Prostate gland (tissue), 2 donors: ENCODE measurements at regions not wholly inside any gene's neighbourhood (a gene's known extent, or its start where the extent isn't known, plus 50 kb on each side); places are given as distances from the start of the nearest gene placed in this dataset.

Experiments used
- DNase-seq: peaks from one replicate; pipeline ENCODE4 v3.0.0-alpha.2; 2019; ENCODE audit warnings: low spot score
- H3K27ac ChIP-seq, 2 donors: fragments of 200-600 bp; sonication (generic); 2 replicates each; pipeline ENCODE4 v1.5.1; 2017 to 2019
- H3K27me3 ChIP-seq: fragments of 200-600 bp; sonication (generic); replicated peaks from 2 replicates; pipeline ENCODE4 v1.5.1; 2019; ENCODE audit not compliant: insufficient read depth
- H3K36me3 ChIP-seq, 2 donors: fragments of 200-600 bp; sonication (generic); 1 replicate in 1 of 2; 2 replicates in 1 of 2; pipeline versions ENCODE4 v1.5.1 to v1.8.1; 2017 to 2019
- H3K4me1 ChIP-seq: fragments of 200-600 bp; sonication (generic); replicated peaks from 2 replicates; pipeline ENCODE4 v1.5.1; 2019
- H3K4me3 ChIP-seq, 2 donors: fragments of 200-600 bp; sonication (generic); 2 replicates each; pipeline ENCODE4 v1.5.1; 2017 to 2019
- H3K9me3 ChIP-seq: fragments of 200-600 bp; sonication (generic); 2 replicates; pipeline ENCODE4 v1.5.1; 2017
- POLR2A ChIP-seq: fragments of 450-650 bp; IDR thresholded peaks from one replicate; pipeline ENCODE4 v1.6.1; 2016; ENCODE audit warnings: antibody characterized with exemption, mild to moderate bottlenecking
- POLR2AphosphoS5 ChIP-seq: sonication (generic); formaldehyde crosslinking; IDR thresholded peaks from one replicate; pipeline ENCODE4 v1.6.1; 2017; ENCODE audit warnings: antibody characterized with exemption
- WGBS: methylation state at CpG from one replicate; pipeline ENCODE4 v1.1.5; 2018; 5-methylcytosine and 5-hydroxymethylcytosine counted together
- intact Hi-C: fragments of 100-400 bp; cut with DNase I; formaldehyde crosslinking; loops from one replicate; pipeline ENCODE4 v1.14.2; 2022
- TF ChIP-seq, protein P1 (sequence below), 4 experiments: fragments of 200-600 bp in 2 of 4; fragments of 450-650 bp in 2 of 4; sonication (generic) in 2 of 4; IDR thresholded peaks; 1 replicate in 3 of 4; 2 replicates in 1 of 4; pipeline ENCODE4 v1.5.1; 2016 to 2019; ENCODE audit warnings: antibody characterized with exemption in 4 of 4, mild to moderate bottlenecking in 2 of 4, moderate library complexity in 2 of 4

DNA sequence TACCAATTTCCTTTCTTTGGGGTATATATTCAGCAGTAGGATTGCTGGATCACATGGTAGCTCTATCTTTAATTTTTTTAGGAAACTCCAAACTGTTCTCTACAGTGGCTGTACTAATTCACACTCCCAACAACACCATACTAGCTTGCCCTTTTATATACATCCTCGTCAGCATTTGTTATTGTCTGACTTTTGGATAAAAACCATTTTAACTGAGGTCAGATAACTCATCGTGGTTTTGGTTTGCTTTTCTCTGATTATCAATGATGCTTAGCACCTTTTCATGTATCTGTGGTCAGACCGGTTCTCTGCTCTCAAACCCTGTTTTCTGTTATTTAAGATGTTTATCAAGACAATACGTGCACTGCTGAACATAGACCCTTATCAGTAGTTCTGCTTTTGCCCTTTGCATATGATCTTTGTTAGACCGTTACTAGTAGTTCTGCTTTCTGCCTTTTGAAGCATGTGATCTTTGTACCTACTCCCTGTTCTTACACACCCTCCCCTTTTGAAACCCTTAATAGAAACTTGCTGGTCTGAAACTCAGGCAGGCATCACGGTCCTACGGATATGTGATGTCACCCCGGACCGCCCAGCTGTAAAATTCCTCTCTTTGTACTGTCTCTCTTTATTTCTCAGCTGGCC lies 474.3 kb downstream of the RSL24D1 start:
- H3K27me3 ChIP-seq = no peaks in the 10 kb centered on the region
- no peaks in the 10 kb centered on the region for H3K9me3 ChIP-seq
- no peaks in the 10 kb centered on the region for H3K4me1 ChIP-seq
- TF ChIP-seq POLR2AphosphoS5 (no peak), POLR2A (no peak)
- TF ChIP-seq, protein P1, sequence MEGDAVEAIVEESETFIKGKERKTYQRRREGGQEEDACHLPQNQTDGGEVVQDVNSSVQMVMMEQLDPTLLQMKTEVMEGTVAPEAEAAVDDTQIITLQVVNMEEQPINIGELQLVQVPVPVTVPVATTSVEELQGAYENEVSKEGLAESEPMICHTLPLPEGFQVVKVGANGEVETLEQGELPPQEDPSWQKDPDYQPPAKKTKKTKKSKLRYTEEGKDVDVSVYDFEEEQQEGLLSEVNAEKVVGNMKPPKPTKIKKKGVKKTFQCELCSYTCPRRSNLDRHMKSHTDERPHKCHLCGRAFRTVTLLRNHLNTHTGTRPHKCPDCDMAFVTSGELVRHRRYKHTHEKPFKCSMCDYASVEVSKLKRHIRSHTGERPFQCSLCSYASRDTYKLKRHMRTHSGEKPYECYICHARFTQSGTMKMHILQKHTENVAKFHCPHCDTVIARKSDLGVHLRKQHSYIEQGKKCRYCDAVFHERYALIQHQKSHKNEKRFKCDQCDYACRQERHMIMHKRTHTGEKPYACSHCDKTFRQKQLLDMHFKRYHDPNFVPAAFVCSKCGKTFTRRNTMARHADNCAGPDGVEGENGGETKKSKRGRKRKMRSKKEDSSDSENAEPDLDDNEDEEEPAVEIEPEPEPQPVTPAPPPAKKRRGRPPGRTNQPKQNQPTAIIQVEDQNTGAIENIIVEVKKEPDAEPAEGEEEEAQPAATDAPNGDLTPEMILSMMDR (IDR thresholded peaks at IDR 0.05) = no peak
- no peak for DNase-seq
- no peaks in the 10 kb centered on the region for H3K36me3 ChIP-seq
- H3K4me3 ChIP-seq = no peak overlapping the region
- intact Hi-C loops = no loop called here
- 91% methylated on average over 9 of the region's 9 CpGs for WGBS
- no peak overlapping the region for H3K27ac ChIP-seq

DNA sequence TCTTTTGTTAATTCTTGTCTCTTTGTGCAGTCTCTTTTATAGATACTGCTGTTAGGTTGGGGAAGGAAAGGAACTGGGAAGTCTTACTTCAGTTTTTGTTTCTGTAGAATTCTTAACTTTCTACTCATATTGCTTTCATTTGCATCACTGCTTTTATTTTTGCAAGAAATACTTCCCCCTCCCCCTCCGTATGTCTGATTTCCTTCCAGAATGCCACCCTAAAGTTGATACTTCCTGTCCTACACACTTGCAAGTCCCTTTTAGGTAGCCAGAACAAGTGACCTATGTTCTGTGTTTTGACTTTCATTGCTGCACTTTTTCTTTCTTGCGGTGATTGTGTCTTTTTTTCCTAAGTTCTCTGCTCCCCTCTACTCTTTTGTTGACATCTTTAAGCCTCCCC lies 477.4 kb downstream of the RSL24D1 start:
- DNase-seq = no peak
- TF ChIP-seq POLR2AphosphoS5 (no peak), POLR2A (no peak)
- TF ChIP-seq, protein P1 (IDR thresholded peaks at IDR 0.05) = no peak
- no peaks in the 10 kb centered on the region for H3K4me1 ChIP-seq
- H3K27me3 ChIP-seq = no peaks in the 10 kb centered on the region
- H3K9me3 ChIP-seq = no peaks in the 10 kb centered on the region
- intact Hi-C loops = no loop called here
- H3K4me3 ChIP-seq = no peak overlapping the region
- WGBS = 85% methylated on average over 2 of the region's 2 CpGs
- no peak overlapping the region for H3K27ac ChIP-seq
- no peaks in the 10 kb centered on the region for H3K36me3 ChIP-seq

DNA sequence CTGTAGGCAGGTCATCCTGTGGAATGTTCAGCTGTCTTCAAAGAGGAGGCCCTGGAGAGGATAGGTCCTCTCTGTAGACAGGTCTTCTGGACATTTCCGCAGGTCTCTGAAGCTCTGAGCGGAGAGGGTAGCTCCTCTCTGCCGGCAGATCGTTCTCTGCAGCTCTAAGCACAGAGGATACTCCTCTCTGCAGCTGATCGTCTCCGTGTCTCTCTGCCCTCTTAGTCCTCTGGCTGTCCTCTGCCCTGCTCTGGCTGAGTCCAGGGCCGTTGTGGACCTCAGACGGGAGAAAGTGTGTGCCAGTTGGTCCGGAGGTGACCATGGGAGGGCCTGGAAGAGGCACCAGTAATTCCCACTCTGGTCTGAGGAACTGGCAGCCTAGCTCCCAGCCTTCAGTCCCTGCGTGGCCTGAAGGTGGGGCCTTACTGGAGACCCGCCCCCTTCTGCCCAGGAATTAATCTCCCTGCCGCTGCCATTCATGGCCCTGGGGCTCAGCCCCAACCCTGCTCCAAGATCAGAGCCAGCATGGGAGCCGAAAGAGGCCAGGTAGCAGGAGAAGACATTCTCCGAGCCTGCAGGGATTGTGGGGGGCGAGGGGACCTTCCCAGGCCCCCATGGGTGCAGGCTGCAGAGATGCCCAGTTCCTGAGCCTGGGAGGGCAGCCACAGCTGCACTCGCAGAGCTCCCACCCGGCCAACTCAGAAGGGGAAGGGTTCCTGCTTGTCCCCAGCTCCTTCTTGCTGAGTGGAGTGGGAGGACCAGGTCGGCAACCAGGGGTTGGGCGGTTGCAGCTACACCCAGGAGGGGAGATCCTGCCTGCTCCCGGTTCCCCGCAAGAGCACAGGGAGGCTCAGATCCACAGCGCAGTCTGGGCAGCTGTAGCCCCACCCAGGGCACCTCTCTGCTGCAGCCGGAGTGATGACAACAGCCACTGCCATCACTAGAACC lies 488.7 kb downstream of the RSL24D1 start:
- no peak overlapping the region for H3K27ac ChIP-seq
- DNase-seq = no peak
- intact Hi-C loops = no loop called here
- H3K4me3 ChIP-seq = no peak overlapping the region
- 82% methylated on average over 21 of the region's 23 CpGs for WGBS
- H3K9me3 ChIP-seq = no peaks in the 10 kb centered on the region
- H3K27me3 ChIP-seq = no peaks in the 10 kb centered on the region
- H3K4me1 ChIP-seq = no peaks in the 10 kb centered on the region
- TF ChIP-seq POLR2A (no peak), POLR2AphosphoS5 (no peak)
- TF ChIP-seq, protein P1 (IDR thresholded peaks at IDR 0.05) = no peak
- H3K36me3 ChIP-seq = no peaks in the 10 kb centered on the region

DNA sequence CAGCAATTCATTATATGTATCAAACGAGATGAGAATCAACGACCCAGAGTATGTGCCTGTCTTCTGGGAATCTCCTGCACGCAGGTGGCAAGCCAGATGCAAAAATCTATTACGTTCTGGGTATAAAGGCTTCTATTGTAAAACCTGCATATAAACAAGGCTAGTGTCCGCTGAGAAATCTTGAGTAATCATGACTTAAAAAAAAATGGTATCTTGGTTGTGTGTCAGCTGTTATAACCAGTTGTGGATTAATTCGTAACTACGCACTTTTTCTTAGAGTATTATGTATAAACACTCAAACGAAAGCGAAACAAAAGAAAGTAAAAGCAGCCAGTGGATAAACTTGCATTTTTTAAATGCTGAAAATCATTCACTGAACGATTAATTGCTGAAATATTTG lies 509.1 kb downstream of the RSL24D1 start:
- Histone ChIP-seq H3K4me3 (no peak overlapping the region), H3K27ac (no peak overlapping the region), H3K36me3 (no peaks in the 10 kb centered on the region), H3K4me1 (no peaks in the 10 kb centered on the region), H3K27me3 (no peaks in the 10 kb centered on the region), H3K9me3 (no peaks in the 10 kb centered on the region)
- intact Hi-C loops = no loop called here
- no peak for DNase-seq
- 52% methylated on average over 10 of the region's 10 CpGs for WGBS
- TF ChIP-seq, protein P1 (IDR thresholded peaks at IDR 0.05) = no peak
- no peak for TF ChIP-seq POLR2AphosphoS5
- no peak for TF ChIP-seq POLR2A
